ENCODE measurements at regions not wholly inside any gene's neighbourhood (a gene's known extent, or its start where the extent isn't known, plus 50 kb on each side); places are given as distances from the start of the nearest gene placed in this dataset.

DNA sequence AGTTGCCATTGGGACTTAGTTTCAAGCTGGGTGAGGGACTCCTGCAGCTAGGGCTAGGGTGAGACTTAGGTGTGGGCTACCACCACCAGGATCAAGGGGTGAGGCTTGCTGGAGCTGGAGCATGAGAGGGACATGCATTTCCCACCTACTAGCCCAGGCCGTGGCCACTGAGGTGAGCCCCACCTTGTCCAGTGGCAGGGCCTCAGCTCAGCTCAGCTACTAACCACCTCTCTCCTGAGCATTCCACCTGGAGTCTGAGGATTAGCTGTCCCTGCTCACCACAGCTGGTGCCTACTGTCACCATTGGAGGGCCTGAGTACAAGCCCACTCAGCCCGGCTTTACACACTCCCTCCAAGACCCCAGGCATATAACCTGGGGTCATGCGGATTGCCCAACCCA, 62.6 kb upstream of the MAGEH1 start:
- TF ChIP-seq, protein P1, sequence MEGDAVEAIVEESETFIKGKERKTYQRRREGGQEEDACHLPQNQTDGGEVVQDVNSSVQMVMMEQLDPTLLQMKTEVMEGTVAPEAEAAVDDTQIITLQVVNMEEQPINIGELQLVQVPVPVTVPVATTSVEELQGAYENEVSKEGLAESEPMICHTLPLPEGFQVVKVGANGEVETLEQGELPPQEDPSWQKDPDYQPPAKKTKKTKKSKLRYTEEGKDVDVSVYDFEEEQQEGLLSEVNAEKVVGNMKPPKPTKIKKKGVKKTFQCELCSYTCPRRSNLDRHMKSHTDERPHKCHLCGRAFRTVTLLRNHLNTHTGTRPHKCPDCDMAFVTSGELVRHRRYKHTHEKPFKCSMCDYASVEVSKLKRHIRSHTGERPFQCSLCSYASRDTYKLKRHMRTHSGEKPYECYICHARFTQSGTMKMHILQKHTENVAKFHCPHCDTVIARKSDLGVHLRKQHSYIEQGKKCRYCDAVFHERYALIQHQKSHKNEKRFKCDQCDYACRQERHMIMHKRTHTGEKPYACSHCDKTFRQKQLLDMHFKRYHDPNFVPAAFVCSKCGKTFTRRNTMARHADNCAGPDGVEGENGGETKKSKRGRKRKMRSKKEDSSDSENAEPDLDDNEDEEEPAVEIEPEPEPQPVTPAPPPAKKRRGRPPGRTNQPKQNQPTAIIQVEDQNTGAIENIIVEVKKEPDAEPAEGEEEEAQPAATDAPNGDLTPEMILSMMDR (IDR thresholded peaks at IDR 0.05; ENCODE audit: low read depth, low read length, poor library complexity, severe bottlenecking): no peak
- no peak for TF ChIP-seq EZH2phosphoT487 (IDR thresholded peaks at IDR 0.05; ENCODE audit: borderline replicate concordance, low read length)

Measured in DOHH2 (cell line).